NCI-H2196 (cell line): ENCODE measurements at regions not wholly inside any gene's neighbourhood (a gene's known extent, or its start where the extent isn't known, plus 50 kb on each side); places are given as distances from the start of the nearest gene placed in this dataset.
"Not testable (repeated sequence)": the region's sequence is repeated elsewhere in the genome, so short reads cannot be mapped to it uniquely, and the experiment has no call there.

Experiments
- DNase-seq: peaks from one replicate; lab custom pipeline; 2025; ENCODE audit not compliant: unreplicated experiment; lab: John Stamatoyannopoulos, UW

DNA sequence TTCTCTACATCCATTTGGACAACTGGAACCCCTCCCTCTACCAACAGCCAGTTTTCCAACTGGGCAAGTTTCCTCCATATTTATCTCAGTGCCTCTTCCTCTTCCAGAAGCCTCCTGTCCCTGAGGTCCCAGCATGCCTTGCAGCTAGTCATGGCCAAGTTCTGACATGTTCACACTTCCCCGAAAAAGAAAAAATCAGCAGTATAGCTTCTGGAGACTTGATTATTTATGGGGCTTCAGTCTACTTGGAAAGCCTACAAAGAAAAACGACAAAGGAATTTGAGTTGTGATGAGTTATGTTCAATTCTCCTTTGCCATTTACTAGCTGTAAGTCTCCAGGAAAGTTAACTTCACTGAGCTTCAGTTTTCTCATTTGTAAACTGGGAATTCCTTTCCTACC, 406.5 kb downstream of the MAFB start:
- DNase-seq, result no peak

- DNase-seq, result no peak
Observed at GRCh38 chr20:40280616-40281015, 408.4 kb downstream of the MAFB start.

DNA sequence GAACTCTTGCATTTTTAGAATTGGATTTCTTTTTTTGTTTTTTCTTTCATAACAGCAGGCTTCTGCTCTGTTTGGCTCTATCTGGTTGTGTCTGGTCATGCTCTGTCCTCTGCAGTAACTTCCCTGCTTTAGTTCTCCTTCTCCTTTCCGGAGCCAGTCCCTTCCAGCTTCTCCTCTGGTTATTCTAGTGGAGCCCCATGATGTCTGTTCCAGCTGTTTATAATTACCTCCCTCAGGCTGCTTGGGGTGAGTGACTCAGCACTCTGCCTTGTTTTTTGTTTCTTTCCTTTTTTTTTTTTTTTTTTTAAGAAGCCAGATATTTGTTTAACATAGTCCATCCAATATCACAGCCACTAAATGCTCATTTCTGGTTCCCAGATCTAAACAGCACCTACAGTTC, 409.6 kb downstream of the MAFB start:
- DNase-seq, result no peak

DNA sequence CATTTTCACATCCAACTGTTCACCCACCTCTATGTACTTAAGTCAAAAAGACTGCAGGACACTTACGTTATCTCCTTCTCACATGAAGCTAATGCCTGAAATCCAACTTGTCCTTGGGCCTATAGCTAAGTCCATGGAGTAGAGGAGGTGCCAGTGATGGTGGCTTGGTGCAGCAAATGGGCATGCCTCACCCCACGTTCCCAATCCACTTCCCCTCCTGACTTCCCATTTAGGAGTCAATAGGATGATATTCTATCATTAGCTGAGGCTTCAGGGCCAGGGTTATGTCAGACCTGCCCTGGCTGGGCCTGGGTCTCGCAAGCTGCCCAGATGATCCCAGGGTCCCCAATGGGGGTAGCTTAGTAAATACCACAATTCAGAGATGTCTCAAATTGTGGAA, 410.4 kb downstream of the MAFB start:
- DNase-seq, result no peak

- DNase-seq, result no peak
Observed at GRCh38 chr20:40276301-40276700, 412.7 kb downstream of the MAFB start.

DNA sequence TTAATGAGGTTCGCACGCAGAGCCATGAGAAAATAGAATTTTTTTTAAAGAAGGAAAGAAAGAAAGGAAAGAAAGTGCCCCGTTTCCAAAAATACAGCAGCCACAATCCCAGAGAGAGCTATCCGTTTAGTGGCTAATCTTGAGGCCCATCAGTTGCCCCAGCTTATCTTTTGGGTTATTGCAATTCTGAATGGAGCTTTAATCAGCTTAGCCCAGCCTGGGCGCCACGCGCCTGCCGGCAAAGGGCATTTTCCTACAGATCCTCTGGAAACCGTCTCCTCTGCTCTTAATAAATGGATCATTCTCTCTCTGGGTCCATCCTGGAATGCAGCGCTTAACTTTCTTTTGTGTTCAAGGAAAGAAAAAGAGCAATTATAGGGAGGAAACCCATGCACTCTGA, 413.3 kb downstream of the MAFB start:
- no peak for DNase-seq

- no peak for DNase-seq
Observed at GRCh38 chr20:40274912-40275533, 414.0 kb downstream of the MAFB start.

DNA sequence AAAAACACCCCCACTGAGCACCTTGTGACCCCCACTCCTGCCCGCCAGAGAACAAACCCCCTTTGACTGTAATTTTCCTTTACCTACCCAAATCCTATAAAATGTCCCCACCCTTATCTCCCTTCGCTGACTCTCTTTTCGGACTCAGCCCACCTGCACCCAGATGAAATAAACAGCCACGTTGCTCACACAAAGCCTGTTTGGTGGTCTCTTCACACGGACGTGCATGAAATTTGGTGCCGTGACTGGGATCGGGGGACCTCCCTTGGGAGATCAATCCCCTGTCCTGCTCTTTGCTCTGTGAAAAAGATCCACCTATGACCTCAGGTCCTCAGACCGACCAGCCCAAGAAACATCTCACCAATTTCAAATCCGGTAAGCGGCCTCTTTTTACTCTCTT, 419.8 kb downstream of the MAFB start:
- DNase-seq, result not testable (repeated sequence)

DNA sequence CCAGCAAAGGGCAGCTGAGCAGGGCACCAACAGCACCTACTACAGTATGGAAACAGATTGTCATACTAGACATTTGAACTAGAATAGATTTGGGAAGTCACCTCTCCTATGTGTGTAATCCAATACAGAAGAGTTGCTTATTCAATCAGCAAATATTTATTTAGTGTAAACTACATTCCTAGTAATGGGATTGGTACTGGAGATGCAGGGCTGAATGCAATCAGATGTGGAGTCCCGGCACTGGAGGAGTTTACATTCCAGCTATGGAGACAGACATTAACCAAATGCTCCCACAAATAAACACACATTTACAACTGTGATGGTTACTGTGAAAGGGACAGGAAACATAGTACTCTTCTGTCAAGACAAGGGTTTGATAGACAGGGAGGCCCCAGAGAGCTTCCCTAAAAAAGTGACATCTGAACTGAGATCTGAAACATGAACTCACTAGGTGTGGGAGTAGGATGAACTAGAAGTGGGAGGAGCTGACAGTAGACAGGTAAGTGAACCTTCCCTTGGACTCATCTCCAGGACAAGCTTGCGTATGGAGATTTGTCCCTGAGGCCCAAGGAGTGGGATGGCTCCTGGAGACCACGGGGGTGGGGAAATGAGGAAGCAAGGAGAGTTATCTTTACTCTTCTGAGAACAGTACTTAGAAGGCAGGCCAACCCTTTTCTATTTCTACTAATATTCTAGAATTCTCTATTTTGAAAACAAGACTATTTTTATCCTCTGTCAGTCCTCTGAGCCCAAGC, 420.5 kb downstream of the MAFB start:
- no peak for DNase-seq

GRCh38 chr20:40265825-40266533, 423.1 kb downstream of the MAFB start:
- DNase-seq, result peak; percentile 20

DNA sequence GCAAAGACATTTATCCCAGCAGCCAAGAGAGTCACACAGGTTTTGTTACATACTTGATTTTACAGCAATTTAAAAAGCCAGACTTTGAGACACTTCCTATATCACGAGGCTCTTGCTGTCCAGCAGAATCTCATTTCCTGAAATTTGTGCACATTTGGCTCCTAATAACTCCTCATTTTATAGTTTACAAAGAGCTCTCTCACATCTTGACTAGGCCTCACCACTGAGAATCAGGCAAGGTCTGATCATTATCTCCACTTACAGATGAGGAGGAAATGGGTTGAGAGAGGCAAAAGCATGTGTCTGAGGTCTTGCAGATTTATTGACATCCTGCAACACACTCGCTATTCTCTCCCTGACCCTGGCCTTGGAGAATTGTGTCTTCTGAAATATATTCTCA, 426.8 kb downstream of the MAFB start:
- DNase-seq, result no peak

DNA sequence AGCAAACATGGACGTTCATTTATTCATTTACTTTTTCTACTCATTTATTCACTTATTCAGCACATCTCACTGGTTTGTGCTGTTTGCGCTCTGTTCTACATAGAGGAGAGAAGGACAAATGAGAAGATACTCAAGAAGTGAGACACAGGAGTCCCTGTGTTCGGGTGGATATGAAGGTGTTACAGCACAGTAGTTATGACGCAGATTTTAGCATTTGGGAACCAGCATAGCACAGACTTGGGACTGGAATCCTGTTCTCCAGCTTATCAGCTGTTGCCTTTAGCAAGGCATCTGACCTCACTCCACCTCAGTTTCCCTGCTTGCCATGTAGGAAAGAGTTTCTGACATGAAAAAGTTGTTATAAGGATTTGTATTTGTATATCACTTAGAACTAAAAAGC, 430.1 kb downstream of the MAFB start:
- DNase-seq, result no peak

GRCh38 chr20:40257763-40258162, 431.3 kb downstream of the MAFB start:
- DNase-seq, result no peak

- no peak for DNase-seq
Observed at GRCh38 chr20:40255365-40255764, 433.7 kb downstream of the MAFB start.

GRCh38 chr20:40254023-40254772, 434.8 kb downstream of the MAFB start:
- no peak for DNase-seq

- peak; percentile 43 for DNase-seq
Observed at GRCh38 chr20:40251284-40251932, 437.6 kb downstream of the MAFB start.

DNA sequence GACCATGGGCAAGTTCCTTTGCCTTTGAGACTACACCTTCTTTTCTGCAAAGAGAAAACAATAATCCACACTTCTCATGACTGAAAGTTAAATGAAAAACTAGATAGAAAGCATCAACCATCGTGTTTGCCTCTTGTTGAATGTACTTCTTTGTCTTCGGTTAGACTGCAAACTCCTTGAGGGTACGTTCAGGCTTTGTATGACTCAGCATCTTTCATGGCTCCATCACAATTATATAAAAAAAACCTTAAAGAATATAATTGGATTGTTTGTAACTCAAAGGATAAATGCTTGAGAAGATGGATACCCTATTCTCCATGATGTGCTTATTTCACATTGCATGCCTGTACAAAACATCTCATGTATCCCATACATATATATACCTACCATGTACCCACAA, 439.2 kb downstream of the MAFB start:
- DNase-seq, result no peak

- DNase-seq, result no peak
Observed at GRCh38 chr20:40245829-40246228, 443.2 kb downstream of the MAFB start.

GRCh38 chr20:40244286-40244685, 444.8 kb downstream of the MAFB start:
- DNase-seq, result no peak

GRCh38 chr20:40241596-40242343, 447.3 kb downstream of the MAFB start:
- no peak for DNase-seq
